ENCODE measurements at regions not wholly inside any gene's neighbourhood (a gene's known extent, or its start where the extent isn't known, plus 50 kb on each side); places are given as distances from the start of the nearest gene placed in this dataset.

GRCh38 chr1:118250232-118250631 is 65.2 kb upstream of the SPAG17 start:
- Histone ChIP-seq H3K4me1 (ENCODE audit: control insufficient read depth in 1 of 2, insufficient read depth in 2 of 2, low read depth in 1 of 2, low read length in 1 of 2) (no peaks in the 10 kb centered on the region), H3K9me3 (no peaks in the 10 kb centered on the region), H3F3A (replicated peaks; ENCODE audit: insufficient read depth) (no peaks in the 10 kb centered on the region), H3K79me2 (ENCODE audit: insufficient read depth) (no peaks in the 10 kb centered on the region), H3K4me3 (ENCODE audit: low read depth in 2 of 2, low read length in 1 of 2) (no peak overlapping the region), H3K9me2 (no peaks in the 10 kb centered on the region), H3K27ac (ENCODE audit: low read depth in 2 of 2, low read length in 1 of 2) (no peak overlapping the region), H2AFZ (ENCODE audit: low read depth) (no peak overlapping the region), H3K27me3 (ENCODE audit: insufficient read depth) (no peaks in the 10 kb centered on the region; the same call in 1 of the 2 replicates), H4K20me1 (ENCODE audit: insufficient read depth) (no peaks in the 10 kb centered on the region), H3K36me3 (replicated peaks in 1 of 2; ENCODE audit: control insufficient read depth in 1 of 2, insufficient read depth in 2 of 2, low read length in 1 of 2) (no peaks in the 10 kb centered on the region), H3K4me2 (no peak overlapping the region), H3K9ac (no peak overlapping the region)
- ChIA-PET POLR2A (no interaction called here), CTCF (interaction anchor here (1.2 kb wide), 1 partner anchor 30 kb away, joined by 4 read pairs; no protein-coding TSS in a partner anchor)
- DNase-seq, result no peak
- 0% methylated on average over 3 of the region's 3 CpGs for WGBS (ENCODE audit: low lambda C conversion rate)
- TF ChIP-seq FOSL2 (IDR thresholded peaks at IDR 0.05; ENCODE audit: borderline replicate concordance, low read depth), result no peak
- TF ChIP-seq EZH2phosphoT487 (IDR thresholded peaks at IDR 0.05; ENCODE audit: borderline replicate concordance, low read depth), result no peak
- no peak for TF ChIP-seq EP300 (IDR thresholded peaks at IDR 0.05; ENCODE audit: borderline replicate concordance in 1 of 2, low read depth in 1 of 2, low read length in 1 of 2)
- TF ChIP-seq RAD21 (IDR thresholded peaks at IDR 0.05; ENCODE audit: low read length), result no peak
- TF ChIP-seq TEAD4 (IDR thresholded peaks at IDR 0.05; ENCODE audit: borderline replicate concordance, insufficient read depth), result no peak
- TF ChIP-seq MEF2A (IDR thresholded peaks at IDR 0.05; ENCODE audit: borderline replicate concordance, low read depth), result no peak
- TF ChIP-seq ELF1 (IDR thresholded peaks at IDR 0.05), result no peak
- no peak for TF ChIP-seq NFIC (IDR thresholded peaks at IDR 0.05; ENCODE audit: borderline replicate concordance)
- no peak for TF ChIP-seq PBX3 (IDR thresholded peaks at IDR 0.05)

- Histone ChIP-seq H2AFZ (ENCODE audit: low read depth) (no peak overlapping the region), H3K9me3 (no peaks in the 10 kb centered on the region), H3K9ac (no peak overlapping the region), H3K36me3 (replicated peaks in 1 of 2; ENCODE audit: control insufficient read depth in 1 of 2, insufficient read depth in 2 of 2, low read length in 1 of 2) (no peaks in the 10 kb centered on the region), H3K4me1 (ENCODE audit: control insufficient read depth in 1 of 2, insufficient read depth in 2 of 2, low read depth in 1 of 2, low read length in 1 of 2) (no peaks in the 10 kb centered on the region), H3K79me2 (ENCODE audit: insufficient read depth) (no peaks in the 10 kb centered on the region), H3K9me2 (no peaks in the 10 kb centered on the region), H3K4me2 (no peak overlapping the region), H3K27me3 (ENCODE audit: insufficient read depth) (no peaks in the 10 kb centered on the region; the same call in 1 of the 2 replicates), H3K4me3 (ENCODE audit: low read depth in 2 of 2, low read length in 1 of 2) (no peak overlapping the region), H4K20me1 (ENCODE audit: insufficient read depth) (no peaks in the 10 kb centered on the region), H3K27ac (ENCODE audit: low read depth in 2 of 2, low read length in 1 of 2) (no peak overlapping the region), H3F3A (replicated peaks; ENCODE audit: insufficient read depth) (no peaks in the 10 kb centered on the region)
- no peak for DNase-seq
- 1% methylated on average over 6 of the region's 6 CpGs for WGBS (ENCODE audit: low lambda C conversion rate)
- no peak for TF ChIP-seq FOSL2 (IDR thresholded peaks at IDR 0.05; ENCODE audit: borderline replicate concordance, low read depth)
- no peak for TF ChIP-seq YY1 (IDR thresholded peaks at IDR 0.05; ENCODE audit: low read depth)
- no peak for TF ChIP-seq TAF1 (IDR thresholded peaks at IDR 0.05; ENCODE audit: borderline replicate concordance, low read depth, low read length)
- TF ChIP-seq MXI1 (IDR thresholded peaks at IDR 0.05; ENCODE audit: low read depth, low read length), result no peak
- TF ChIP-seq JUND (IDR thresholded peaks at IDR 0.05), result no peak
- TF ChIP-seq EP300 (IDR thresholded peaks at IDR 0.05; ENCODE audit: borderline replicate concordance in 1 of 2, low read depth in 1 of 2, low read length in 1 of 2), result no peak
- TF ChIP-seq MAX (IDR thresholded peaks at IDR 0.05; ENCODE audit: low read depth), result no peak
- TF ChIP-seq RCOR1 (IDR thresholded peaks at IDR 0.05; ENCODE audit: low read length), result no peak
- ChIA-PET CTCF (no interaction called here), POLR2A (no interaction called here)
These were observed 64.6 kb upstream of the SPAG17 start for GRCh38 chr1:118249641-118250040.

All from SK-N-SH (cell line).